ENCODE measurements at regions not wholly inside any gene's neighbourhood (a gene's known extent, or its start where the extent isn't known, plus 50 kb on each side); places are given as distances from the start of the nearest gene placed in this dataset.
A peak's percentile ranks its signal among the peaks of the same experiment; 100 is the strongest.
"Not testable (repeated sequence)": the region's sequence is repeated elsewhere in the genome, so short reads cannot be mapped to it uniquely, and the experiment has no call there.

GRCh38 chr22:22716136-22716665 is 71.8 kb downstream of the GGTLC2 start:
- no peak for DNase-seq (ENCODE audit: low spot score)

- DNase-seq (ENCODE audit: low spot score), result no peak
These were observed 73.2 kb downstream of the GGTLC2 start for GRCh38 chr22:22717664-22718063.

DNA sequence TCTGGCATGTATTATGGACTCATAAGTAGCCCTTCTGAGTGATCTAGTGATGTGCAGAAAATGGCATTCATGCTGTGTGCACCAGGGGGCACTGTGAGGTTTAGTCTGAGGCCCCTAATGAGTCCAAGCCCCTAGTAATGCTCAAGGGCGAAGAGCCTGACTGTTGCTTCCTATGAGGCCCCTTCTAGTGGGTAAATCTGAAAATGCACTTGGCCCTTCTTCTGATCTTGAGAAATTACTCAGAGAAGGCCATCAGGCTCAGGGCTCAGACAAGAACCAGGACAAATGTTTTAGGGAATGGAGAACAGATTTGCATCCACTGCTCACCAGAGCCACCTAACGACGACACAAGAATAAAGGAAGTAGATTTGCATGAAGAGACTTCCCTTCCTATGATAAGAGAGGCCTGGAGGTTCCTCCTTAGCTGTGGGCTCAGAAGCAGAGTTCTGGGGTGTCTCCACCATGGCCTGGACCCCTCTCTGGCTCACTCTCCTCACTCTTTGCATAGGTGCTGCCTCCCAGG is 75.8 kb downstream of the GGTLC2 start:
- DNase-seq (ENCODE audit: low spot score), result peak; percentile 10

- no peak for DNase-seq (ENCODE audit: low spot score)
These were observed 76.4 kb downstream of the GGTLC2 start for GRCh38 chr22:22720724-22721261.

DNA sequence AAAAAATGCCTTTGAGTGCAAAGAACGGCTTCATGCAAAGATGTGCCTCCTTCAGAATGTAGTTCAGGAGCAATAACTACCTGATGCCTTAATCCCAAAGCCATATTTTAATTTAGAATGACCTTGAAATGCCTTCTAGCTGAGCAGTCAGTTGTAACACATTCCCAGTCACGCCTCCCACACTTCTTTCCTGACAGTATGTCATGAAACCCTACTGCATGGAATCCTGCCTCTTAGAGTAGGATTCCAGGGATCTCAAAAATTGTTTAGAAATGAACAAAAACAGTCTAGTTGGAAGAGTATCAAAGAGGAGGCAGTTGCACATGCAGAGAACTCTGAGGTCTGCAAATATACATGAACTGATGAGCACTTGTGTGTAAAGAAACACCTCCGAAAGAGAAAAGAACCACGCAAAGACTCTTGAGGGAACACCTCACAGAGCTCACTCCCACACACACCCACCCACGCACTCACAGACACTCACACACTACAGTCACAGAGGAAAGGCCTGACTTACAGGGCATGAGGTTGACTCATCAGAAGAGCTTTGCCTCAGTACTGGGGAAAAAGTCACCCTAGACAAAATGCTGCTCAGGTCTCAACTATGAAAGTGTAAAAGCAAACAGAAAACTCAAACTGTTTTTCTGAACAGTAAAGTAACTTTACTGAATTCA is 77.4 kb downstream of the GGTLC2 start:
- no peak for DNase-seq (ENCODE audit: low spot score)

DNA sequence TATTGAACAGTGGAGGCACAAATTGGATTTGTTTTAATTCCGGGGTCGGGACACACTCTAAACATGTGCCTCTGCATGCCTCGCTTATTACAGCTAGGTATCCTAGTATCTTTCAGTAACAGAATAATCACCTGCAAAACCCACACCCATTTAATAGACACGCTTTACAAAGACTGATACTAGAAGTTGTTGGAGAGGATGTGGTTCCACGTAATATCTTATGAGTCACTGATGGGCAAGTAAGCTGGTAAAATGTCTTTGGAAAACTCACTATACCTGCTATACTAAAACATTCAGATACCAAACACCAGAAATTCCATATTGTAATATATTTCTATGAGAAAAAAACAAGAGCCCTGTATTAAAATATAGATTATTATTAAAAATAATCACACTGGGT is 84.0 kb downstream of the GGTLC2 start:
- peak; percentile 13 for DNase-seq (ENCODE audit: low spot score)

- DNase-seq (ENCODE audit: low spot score), result no peak
These were observed 86.4 kb downstream of the GGTLC2 start for GRCh38 chr22:22730655-22731373.

DNA sequence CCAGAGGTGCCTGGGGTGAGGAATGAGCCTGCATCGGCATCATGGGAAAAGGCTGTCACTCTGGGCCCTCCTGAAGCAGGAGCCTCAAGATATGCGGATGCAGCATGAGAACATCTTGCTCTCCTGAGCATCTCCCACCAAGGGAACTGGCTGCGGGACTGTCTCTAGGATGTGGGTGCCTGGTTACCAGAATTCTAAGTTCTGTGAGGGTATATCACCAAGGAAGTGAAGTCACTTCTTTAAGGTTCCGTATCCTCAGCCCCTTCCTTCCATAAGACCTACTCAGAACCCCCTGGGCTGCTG is 86.9 kb downstream of the GGTLC2 start:
- DNase-seq (ENCODE audit: low spot score), result no peak

DNA sequence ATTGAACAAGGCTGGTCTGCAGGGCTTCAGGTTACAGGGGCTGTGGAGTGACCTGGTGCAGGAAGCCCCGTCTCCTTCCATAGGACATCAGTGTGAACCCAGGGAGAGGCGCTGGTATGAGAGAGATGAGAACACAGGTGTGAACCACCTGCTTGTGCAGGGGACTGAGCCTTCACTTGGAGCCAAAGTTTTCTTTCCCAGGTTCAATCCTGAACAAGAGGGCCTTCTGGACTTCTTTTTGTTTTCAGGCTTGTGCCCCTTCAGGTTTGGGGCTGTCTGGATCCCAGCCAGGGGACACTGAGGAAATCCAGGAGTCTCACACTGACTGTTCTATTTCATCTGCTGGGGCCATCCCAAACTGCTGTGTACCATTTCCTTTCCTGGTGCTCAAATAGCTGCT is 88.6 kb downstream of the GGTLC2 start:
- DNase-seq (ENCODE audit: low spot score), result not testable (repeated sequence)

DNA sequence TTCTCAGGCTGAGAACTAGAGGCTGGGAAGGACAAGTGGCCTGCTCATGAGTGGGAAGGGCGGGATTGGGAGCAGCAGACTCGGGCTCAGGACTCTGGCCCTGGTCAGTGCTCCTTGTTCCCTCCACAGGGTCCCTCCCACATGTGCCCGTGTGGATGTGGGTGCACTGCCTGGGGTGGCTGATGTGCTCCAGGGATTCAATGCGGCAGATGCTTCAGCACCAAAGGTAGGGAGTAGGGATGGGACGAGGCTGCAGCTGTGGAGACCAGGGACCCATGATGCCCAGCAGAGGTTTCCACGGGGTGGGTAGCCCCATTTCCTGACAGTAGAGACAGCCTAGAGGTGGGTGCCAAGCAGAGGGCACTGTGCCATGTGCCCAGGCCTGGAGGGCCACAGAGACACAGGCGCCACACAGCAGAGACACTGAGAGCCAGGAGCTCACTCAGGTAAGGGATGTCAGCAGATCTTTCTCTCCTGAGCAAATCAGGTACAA is 89.5 kb downstream of the GGTLC2 start:
- DNase-seq (ENCODE audit: low spot score), result no peak

DNA sequence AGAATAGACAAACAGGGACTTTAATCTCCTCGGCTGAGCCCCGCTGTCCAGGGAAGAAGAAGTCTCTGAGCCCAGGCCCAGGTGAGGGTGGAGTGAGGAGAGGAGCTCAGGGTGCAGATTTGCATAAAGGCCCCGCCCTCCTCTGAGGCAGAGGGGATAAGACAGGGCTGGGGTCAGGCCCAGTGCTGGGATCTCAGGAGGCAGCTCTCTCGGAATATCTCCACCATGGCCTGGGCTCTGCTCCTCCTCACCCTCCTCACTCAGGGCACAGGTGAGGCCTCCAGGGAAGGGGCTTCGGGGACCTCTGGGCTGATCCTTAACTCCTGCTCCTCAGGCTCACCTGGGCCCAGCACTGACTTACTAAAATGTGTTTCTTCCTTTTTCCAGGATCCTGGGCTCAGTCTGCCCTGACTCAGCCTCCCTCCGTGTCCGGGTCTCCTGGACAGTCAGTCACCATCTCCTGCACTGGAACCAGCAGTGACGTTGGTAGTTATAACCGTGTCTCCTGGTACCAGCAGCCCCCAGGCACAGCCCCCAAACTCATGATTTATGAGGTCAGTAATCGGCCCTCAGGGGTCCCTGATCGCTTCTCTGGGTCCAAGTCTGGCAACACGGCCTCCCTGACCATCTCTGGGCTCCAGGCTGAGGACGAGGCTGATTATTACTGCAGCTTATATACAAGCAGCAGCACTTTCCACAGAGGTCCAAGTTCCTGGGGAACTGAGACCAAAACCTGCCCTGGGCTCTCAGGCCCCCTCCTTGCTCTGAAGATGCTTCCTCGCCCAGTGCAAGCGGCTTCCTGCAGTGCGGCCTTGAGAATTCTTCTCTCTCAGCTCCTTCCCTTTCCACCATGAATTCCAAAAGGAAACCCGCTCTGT is 90.2 kb downstream of the GGTLC2 start:
- not testable (repeated sequence) for DNase-seq (ENCODE audit: low spot score)

GRCh38 chr22:22735276-22735675 is 90.9 kb downstream of the GGTLC2 start:
- DNase-seq (ENCODE audit: low spot score), result not testable (repeated sequence)

DNA sequence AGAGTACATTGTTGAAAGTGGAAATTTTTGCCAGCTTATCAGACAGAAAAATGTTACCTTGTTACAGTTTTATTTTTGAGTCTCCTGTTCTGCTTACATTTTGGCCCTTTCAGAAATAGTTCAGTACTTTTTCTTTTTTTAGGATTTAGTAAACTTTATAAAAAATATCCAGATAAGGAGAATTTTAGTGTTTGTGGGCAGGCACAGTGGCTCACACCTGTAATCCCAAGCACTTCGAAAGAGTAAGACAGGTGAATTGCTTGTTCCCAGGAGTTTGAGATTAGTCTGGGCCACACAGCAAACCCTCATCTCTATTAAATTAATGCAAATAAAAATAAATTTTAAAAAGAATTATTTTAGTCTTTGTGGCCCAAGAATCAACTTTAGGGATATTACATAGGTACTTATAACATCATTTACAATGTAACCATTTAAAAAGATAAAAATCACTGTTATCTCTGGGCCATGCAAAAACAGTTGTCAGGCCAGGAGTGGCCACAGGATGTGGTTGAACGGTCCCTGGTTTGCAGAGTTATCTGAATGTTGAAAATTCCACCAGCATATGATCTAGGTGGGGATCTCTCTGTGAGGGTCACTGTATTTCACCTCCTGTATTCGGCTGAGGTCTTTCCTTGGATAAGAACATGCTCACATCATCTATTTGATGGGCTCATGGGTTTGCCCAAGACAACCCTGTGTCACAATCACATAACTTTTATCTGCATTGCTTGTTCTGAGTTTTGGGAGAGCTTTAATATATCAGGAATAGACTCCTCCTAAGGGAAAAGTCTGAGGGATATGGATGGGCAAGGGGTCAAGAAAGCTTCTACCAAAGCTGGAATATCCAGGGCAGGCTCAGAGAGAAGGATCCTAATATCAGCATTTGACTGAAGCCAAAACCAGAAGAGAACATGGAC is 91.5 kb downstream of the GGTLC2 start:
- no peak for DNase-seq (ENCODE audit: low spot score)

DNA sequence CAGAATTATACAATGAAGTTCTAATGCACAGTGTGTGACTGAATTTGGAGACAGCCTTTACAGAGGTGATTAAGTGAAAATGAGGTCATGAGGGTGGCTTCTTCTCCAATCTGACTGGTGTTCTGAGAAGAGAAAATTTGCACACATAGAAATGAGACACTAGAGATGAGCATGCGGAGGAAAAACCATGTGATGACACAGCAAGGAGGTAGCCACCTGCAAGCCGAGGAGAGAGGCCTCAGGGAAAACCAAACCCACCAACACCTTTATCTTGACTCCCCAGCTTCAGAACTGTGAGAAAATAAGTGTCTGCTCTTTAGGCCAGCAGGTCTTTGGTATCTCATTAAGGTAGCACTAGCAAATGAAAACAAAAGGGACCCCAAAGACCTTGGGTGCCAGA is 93.2 kb downstream of the GGTLC2 start:
- DNase-seq (ENCODE audit: low spot score), result no peak

DNA sequence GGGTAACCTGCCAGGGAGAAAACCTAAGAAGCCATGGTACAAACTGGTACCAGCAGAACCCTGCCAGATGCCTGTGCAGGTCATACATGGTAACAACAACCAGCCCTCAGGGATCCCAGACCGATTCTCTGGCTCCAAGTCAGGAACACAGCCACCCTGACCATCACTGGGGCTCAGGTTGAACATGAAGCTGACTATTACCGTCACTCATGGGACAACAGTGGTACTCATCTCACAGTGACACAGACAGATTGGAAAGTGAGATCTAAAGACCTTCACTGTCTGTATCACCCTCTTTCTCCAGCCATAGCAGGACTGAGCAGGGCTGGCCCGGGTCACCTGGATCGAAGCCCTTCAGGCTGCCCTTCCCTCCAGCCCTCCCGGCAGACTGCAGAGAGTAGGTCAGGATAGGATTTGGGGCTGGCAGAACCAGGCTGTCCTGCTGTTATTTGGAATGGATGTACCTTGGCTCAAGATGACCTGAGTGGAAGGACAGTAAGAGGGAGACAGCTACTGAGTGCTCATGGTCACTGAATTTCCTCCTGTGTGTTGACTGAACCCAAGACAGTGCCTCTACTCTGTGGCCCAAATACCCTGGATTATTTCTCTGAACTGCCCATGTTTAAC is 94.7 kb downstream of the GGTLC2 start:
- no peak for DNase-seq (ENCODE audit: low spot score)

- DNase-seq (ENCODE audit: low spot score), result no peak
These were observed 96.3 kb downstream of the GGTLC2 start for GRCh38 chr22:22740560-22741276.

DNA sequence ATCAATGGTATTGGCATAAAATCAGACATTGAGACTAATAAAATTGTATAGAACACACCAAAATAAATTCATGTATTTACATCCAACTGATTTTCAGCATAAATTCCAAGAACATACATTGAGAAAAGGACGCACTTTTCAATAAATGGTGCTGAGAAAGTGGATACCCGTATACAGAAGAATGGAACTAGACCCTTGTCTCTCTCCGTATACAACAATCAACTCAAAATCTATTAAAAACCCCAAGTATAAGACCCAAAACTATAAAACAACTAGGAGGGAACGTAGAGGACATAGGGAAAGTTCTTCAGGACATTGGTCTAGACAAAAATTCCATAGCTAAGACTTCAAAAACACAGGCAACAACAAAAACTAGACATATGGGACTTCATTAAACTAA is 97.4 kb downstream of the GGTLC2 start:
- no peak for DNase-seq (ENCODE audit: low spot score)

- DNase-seq (ENCODE audit: low spot score), result no peak
These were observed 98.2 kb downstream of the GGTLC2 start for GRCh38 chr22:22742641-22743040.

DNA sequence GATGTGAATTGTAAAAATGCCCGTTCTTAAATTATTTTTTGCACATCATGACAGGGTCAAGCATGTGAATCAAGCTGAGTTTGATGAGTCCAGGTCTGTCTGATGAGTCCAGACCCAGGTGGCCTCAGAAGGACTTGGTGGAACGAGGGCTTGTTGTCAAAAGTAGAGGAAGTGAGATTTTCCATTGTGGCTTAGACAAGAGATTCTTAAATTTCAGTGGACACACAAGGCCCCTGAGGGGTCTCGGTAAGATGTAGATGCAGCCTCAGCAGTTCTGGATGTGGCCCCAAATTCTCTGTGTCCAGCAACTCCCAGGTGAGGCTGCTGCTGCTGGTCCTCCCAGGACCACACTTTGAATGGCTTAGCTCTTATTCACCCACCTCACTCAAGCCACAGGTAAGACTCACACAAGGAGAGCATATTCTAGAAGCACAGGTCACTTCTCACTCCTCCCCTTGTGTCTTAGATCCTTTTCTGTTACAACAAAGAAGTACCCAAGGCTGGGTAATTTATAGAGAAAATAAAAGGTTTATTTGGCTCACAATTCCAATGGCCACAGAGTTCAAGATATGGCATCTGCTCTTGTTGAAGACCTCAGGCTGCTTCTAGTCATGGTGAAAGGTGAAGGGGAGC is 98.8 kb downstream of the GGTLC2 start:
- DNase-seq (ENCODE audit: low spot score), result no peak

Measured in H4 (cell line).